ENCODE measurements at regions not wholly inside any gene's neighbourhood (a gene's known extent, or its start where the extent isn't known, plus 50 kb on each side); places are given as distances from the start of the nearest gene placed in this dataset.

DNA sequence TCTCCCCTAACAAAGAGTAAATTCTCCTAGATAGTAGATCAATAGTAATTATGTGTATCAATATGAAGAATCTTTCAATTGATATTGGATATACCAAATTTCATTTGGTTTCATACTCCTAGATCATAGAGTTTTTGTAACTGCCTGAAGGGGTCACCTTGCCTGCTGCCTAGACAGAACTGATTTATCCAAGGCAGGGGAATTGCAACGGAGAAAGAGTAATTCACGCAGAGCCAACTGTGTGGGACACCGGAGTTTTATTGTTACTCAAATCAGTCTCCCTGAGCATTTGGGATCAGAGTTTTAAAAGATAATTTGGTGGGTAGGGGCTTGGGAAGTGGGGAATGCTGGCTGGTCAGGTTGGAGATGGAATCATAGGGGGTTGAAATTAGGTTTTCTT is 92.2 kb upstream of the SLC8A1 start:
- CTCF ChIA-PET, result interaction anchor here (0.9 to 3.7 kb wide), 2 partner anchors 11 to 29 kb away, joined by 3 to 31 read pairs; no protein-coding TSS in a partner anchor
- no peak for TF ChIP-seq CTCF (IDR thresholded peaks at IDR 0.05; ENCODE audit: control extremely low read depth, extremely low read depth, low read depth, missing control alignments)
- POLR2A ChIA-PET, result no interaction called here
- no peak for DNase-seq (ENCODE audit: extremely low spot score)

DNA sequence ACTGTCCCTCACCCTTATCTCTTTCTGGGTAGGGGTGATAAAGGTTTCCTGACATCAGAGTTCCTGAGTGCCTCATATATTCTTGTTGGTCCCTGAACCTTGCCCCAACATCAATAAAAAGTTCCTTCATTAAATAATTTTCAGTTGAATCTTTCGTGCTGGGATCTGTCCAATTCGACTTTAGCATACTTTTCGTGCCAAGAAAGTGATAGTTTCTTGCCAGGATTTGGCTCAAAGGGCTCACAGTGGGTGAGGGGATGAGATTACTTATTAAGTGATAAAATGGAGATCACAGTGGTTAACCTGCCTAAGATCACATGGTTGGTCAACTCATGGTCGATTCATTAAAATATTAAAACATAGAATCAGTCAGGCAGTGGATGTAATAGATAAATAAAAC is 93.8 kb upstream of the SLC8A1 start:
- POLR2A ChIA-PET, result no interaction called here
- no peak for DNase-seq (ENCODE audit: extremely low spot score)
- CTCF ChIA-PET, result interaction anchor here (1.4 kb wide), 1 partner anchor 9 kb away, joined by 3 read pairs; no protein-coding TSS in a partner anchor
- no peak for TF ChIP-seq CTCF (IDR thresholded peaks at IDR 0.05; ENCODE audit: control extremely low read depth, extremely low read depth, low read depth, missing control alignments)

DNA sequence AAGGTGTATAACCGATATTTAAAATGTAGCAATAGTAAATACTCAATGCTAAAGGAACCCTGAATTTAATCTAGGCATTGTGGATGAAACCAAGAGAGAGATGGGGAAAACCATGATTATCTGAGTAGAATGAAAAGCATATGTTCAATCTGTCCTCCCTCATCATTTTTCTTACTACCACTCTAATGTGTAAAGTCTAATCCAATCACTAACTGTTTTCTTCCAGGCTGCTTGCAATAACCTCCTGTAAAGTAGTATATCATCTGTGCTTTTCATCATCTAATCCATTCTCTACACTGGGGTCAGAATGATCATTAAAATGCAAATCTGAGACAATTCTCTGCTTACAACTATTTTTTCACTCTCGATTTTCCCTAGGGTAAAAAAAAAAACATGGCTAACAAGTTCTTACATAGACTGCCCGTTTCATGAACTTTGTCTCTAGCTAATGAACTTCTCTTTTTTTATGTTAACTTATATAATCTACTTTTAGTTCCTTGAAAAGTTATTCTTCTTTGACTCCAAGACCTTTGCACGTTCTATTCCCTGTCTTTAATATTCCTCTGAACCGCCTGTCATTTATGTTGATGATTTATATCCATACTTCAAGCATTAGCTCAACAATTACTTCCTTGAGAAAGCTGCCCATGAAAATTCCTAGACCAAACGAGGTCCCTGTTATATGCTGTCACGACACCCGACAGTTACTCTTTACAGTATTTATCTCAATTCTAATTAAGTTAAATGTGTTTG is 94.7 kb upstream of the SLC8A1 start:
- no peak for TF ChIP-seq CTCF (IDR thresholded peaks at IDR 0.05; ENCODE audit: control extremely low read depth, extremely low read depth, low read depth, missing control alignments)
- POLR2A ChIA-PET, result no interaction called here
- CTCF ChIA-PET, result interaction anchor here (0.8 to 1.4 kb wide), 3 partner anchors 8 to 633 kb away, joined by 3 read pairs; no protein-coding TSS in a partner anchor
- DNase-seq (ENCODE audit: extremely low spot score), result no peak

DNA sequence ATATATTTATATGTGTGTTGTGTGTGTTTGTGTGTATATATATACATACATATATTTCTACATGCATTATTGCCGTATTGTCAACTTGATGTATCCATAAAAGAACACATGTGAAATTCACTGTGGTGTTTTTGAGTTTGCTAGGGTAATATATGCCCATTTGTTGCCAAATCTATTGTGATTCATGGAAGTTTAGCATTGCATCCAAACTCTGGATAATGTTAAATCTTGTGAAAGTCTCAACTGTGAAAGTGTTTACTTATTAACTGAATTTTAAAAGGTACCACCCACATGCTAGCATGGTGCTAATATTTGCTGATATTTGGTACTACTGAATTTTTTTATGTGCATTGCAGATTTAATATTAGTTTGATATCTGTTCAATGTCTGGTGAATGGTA is 96.6 kb upstream of the SLC8A1 start:
- no peak for TF ChIP-seq CTCF (IDR thresholded peaks at IDR 0.05; ENCODE audit: control extremely low read depth, extremely low read depth, low read depth, missing control alignments)
- ChIA-PET POLR2A (no interaction called here), CTCF (no interaction called here)
- DNase-seq (ENCODE audit: extremely low spot score), result no peak

- CTCF ChIA-PET, result interaction anchor here (1.0 to 2.0 kb wide), 4 partner anchors 17 to 642 kb away, joined by 3 to 7 read pairs (median 5); no protein-coding TSS in a partner anchor
Observed at GRCh38 chr2:40550085-40550484, 98.2 kb upstream of the SLC8A1 start.

GRCh38 chr2:40551081-40551480 is 99.2 kb upstream of the SLC8A1 start:
- ChIA-PET CTCF (interaction anchor here (0.8 to 7.9 kb wide), 3 partner anchors 9 to 637 kb away, joined by 3 to 95 read pairs (median 7); no protein-coding TSS in a partner anchor), POLR2A (no interaction called here)
- TF ChIP-seq CTCF (IDR thresholded peaks at IDR 0.05; ENCODE audit: control extremely low read depth, extremely low read depth, low read depth, missing control alignments), result no peak
- DNase-seq (ENCODE audit: extremely low spot score), result no peak

More at GRCh38 chr2:40550085-40550484, 98.2 kb upstream of the SLC8A1 start:
- TF ChIP-seq CTCF (IDR thresholded peaks at IDR 0.05; ENCODE audit: control extremely low read depth, extremely low read depth, low read depth, missing control alignments), result no peak
- POLR2A ChIA-PET, result no interaction called here
- no peak for DNase-seq (ENCODE audit: extremely low spot score)

Data from GM10248 (cell line).